H1 (cell line): ENCODE measurements at regions not wholly inside any gene's neighbourhood (a gene's known extent, or its start where the extent isn't known, plus 50 kb on each side); places are given as distances from the start of the nearest gene placed in this dataset.

Experiments
- CTCF ChIA-PET: fragments of 300-600 bp; sonication (Branson Sonifier 250); formaldehyde crosslinking; loops from one replicate; lab custom pipeline; 2021; ENCODE audit not compliant: partially characterized antibody; lab: Charles Lee
- POLR2A ChIA-PET: fragments of 300-600 bp; sonication (Branson Sonifier 250); formaldehyde crosslinking; loops from one replicate; lab custom pipeline; 2021; ENCODE audit warnings: inconsistent platforms; ENCODE audit not compliant: partially characterized antibody; lab: Charles Lee
- DNase-seq, 2 experiments: peaks; one replicate each; pipeline versions ENCODE4 v3.0.0 to v3.0.0-alpha.2; 2010 to 2022; ENCODE audit warnings: low spot score in 2 of 2, low read depth in 1 of 2, mixed read lengths in 1 of 2
- FAIRE-seq: peaks from 2 replicates; lab custom pipeline; 2011; peaks lifted over from hg19 to GRCh38; lab: Jason Lieb, UNC
- H2AFZ ChIP-seq: 2 replicates; pipeline ENCODE4 v1.8.1; 2012; ENCODE audit warnings: low read length, inconsistent platforms
- H2AK5ac ChIP-seq: 2 replicates; pipeline ENCODE4 v1.6.1; 2013; ENCODE audit warnings: low read depth, low read length
- H2BK120ac ChIP-seq: replicated peaks from 2 replicates; pipeline ENCODE3; 2013; ENCODE audit warnings: low read depth, low read length, inconsistent platforms
- H2BK12ac ChIP-seq: 2 replicates; pipeline ENCODE4 v1.6.1; 2013; ENCODE audit warnings: low read depth, low read length
- H2BK15ac ChIP-seq: 2 replicates; pipeline ENCODE4 v1.6.1; 2013; ENCODE audit warnings: low read length
- H2BK20ac ChIP-seq: 2 replicates; pipeline ENCODE4 v1.6.1; 2013; ENCODE audit warnings: low read length
- H2BK5ac ChIP-seq: 2 replicates; pipeline ENCODE4 v1.6.1; 2013; ENCODE audit warnings: low read depth, low read length
- H3K14ac ChIP-seq: 2 replicates; pipeline ENCODE4 v1.6.1; 2013; ENCODE audit warnings: inconsistent platforms; ENCODE audit not compliant: insufficient read length
- H3K18ac ChIP-seq: 2 replicates; pipeline ENCODE4 v1.6.1; 2013; ENCODE audit warnings: low read length; ENCODE audit errors: extremely low read depth
- H3K23ac ChIP-seq: 2 replicates; pipeline ENCODE4 v1.6.1; 2013; ENCODE audit warnings: inconsistent platforms; ENCODE audit not compliant: insufficient read length
- H3K23me2 ChIP-seq: 2 replicates; pipeline ENCODE4 v1.6.1; 2013; ENCODE audit warnings: low read depth, low read length
- H3K27ac ChIP-seq: 2 replicates; pipeline ENCODE4 v1.6.1; 2011; ENCODE audit warnings: low read depth, low read length, inconsistent platforms
- H3K27me3 ChIP-seq, 4 experiments: replicated peaks in 1 of 4; 1 replicate in 1 of 4; 2 replicates in 3 of 4; pipeline versions ENCODE4 v1.6.1 to v1.8.1; 2011 to 2013; ENCODE audit warnings: low read length in 3 of 4, mild to moderate bottlenecking in 3 of 4, inconsistent platforms in 2 of 4, mixed read lengths in 2 of 4, moderate library complexity in 1 of 4; ENCODE audit not compliant: control insufficient read depth in 3 of 4, insufficient read depth in 3 of 4; ENCODE audit errors: extremely low read depth in 1 of 4
- H3K36me3 ChIP-seq, 4 experiments: 2 replicates each; pipeline versions ENCODE4 v1.6.1 to v1.8.1; 2011 to 2013; ENCODE audit warnings: mild to moderate bottlenecking in 4 of 4, low read length in 3 of 4, moderate library complexity in 2 of 4, control low read depth in 1 of 4, inconsistent platforms in 1 of 4; ENCODE audit not compliant: insufficient read depth in 4 of 4, control insufficient read depth in 2 of 4
- H3K4ac ChIP-seq: replicated peaks from 2 replicates; pipeline ENCODE3; 2013; ENCODE audit warnings: low read length, low read depth, mixed read lengths, inconsistent platforms; ENCODE audit not compliant: insufficient read length
- H3K4me1 ChIP-seq, 4 experiments: replicated peaks in 1 of 4; 1 replicate in 1 of 4; 2 replicates in 3 of 4; pipeline versions ENCODE4 v1.6.1 to v1.8.1; 2011 to 2013; ENCODE audit warnings: low read length in 3 of 4, inconsistent platforms in 2 of 4, mixed read lengths in 1 of 4; ENCODE audit not compliant: insufficient read depth in 4 of 4, control insufficient read depth in 3 of 4
- H3K4me2 ChIP-seq, 2 experiments: 2 replicates each; pipeline versions ENCODE4 v1.6.1 to v1.8.1; 2011 to 2013; ENCODE audit warnings: low read depth in 2 of 2, low read length in 2 of 2, control low read depth in 1 of 2, inconsistent platforms in 1 of 2, mild to moderate bottlenecking in 1 of 2; ENCODE audit not compliant: insufficient read depth in 1 of 2
- H3K4me3 ChIP-seq, 4 experiments: fragments of 200-600, 300-600 bp in 1 of 4; sonication (generic), shearing (Covaris generic), sonication (Bioruptor Twin) in 1 of 4; 2 replicates each; pipeline versions ENCODE4 v1.5.1 to v1.8.1; 2011 to 2016; ENCODE audit warnings: low read length in 4 of 4, low read depth in 3 of 4, control low read depth in 2 of 4, inconsistent platforms in 2 of 4, mild to moderate bottlenecking in 2 of 4, mixed read lengths in 1 of 4, moderate library complexity in 1 of 4; ENCODE audit not compliant: insufficient read depth in 2 of 4; ENCODE audit errors: extremely low read depth in 1 of 4
- H3K56ac ChIP-seq: replicated peaks from 2 replicates; pipeline ENCODE3; 2013; ENCODE audit warnings: low read depth, mild to moderate bottlenecking, mixed read lengths, low read length, inconsistent platforms; ENCODE audit not compliant: insufficient read length
- H3K79me1 ChIP-seq: 2 replicates; pipeline ENCODE4 v1.6.1; 2013; ENCODE audit warnings: low read depth, low read length, control low read depth
- H3K79me2 ChIP-seq, 2 experiments: 2 replicates each; pipeline versions ENCODE4 v1.6.1 to v1.8.1; 2012 to 2013; ENCODE audit warnings: low read length in 2 of 2, mild to moderate bottlenecking in 2 of 2, inconsistent platforms in 1 of 2; ENCODE audit not compliant: insufficient read depth in 2 of 2, control insufficient read depth in 1 of 2
- H3K9ac ChIP-seq, 4 experiments: replicated peaks in 1 of 4; 1 replicate in 1 of 4; 2 replicates in 3 of 4; pipeline versions ENCODE4 v1.6.1 to v1.8.1; 2011 to 2013; ENCODE audit warnings: low read depth in 3 of 4, low read length in 3 of 4, control low read depth in 2 of 4, mild to moderate bottlenecking in 2 of 4, moderate library complexity in 2 of 4, inconsistent platforms in 1 of 4; ENCODE audit errors: extremely low read depth in 1 of 4
- H3K9me3 ChIP-seq, 2 experiments: 2 replicates each; pipeline versions ENCODE4 v1.6.1 to v1.8.1; 2012 to 2013; ENCODE audit warnings: mild to moderate bottlenecking in 2 of 2, moderate library complexity in 2 of 2, control low read depth in 1 of 2, inconsistent platforms in 1 of 2, low read depth in 1 of 2, low read length in 1 of 2, mixed read lengths in 1 of 2; ENCODE audit not compliant: insufficient read depth in 2 of 2
- H4K20me1 ChIP-seq, 2 experiments: replicated peaks in 1 of 2; 2 replicates each; pipeline versions ENCODE3 to v1.8.1; 2011 to 2013; ENCODE audit warnings: inconsistent platforms in 2 of 2, low read length in 2 of 2, mild to moderate bottlenecking in 1 of 2; ENCODE audit not compliant: insufficient read depth in 2 of 2, control insufficient read depth in 1 of 2
- H4K5ac ChIP-seq: 2 replicates; pipeline ENCODE4 v1.6.1; 2013; ENCODE audit warnings: low read length, low read depth, mixed read lengths, inconsistent platforms; ENCODE audit not compliant: insufficient read length
- H4K8ac ChIP-seq: 2 replicates; pipeline ENCODE4 v1.8.0; 2013; ENCODE audit warnings: mild to moderate bottlenecking, moderate library complexity, low read length, inconsistent platforms; ENCODE audit not compliant: insufficient read depth; ENCODE audit errors: extremely low read depth
- H4K91ac ChIP-seq: replicated peaks from 2 replicates; pipeline ENCODE3; 2013; ENCODE audit warnings: low read length, mixed read lengths, inconsistent platforms; ENCODE audit not compliant: insufficient read length
- CEBPB ChIP-seq: IDR thresholded peaks from 2 replicates; pipeline ENCODE4 v1.6.1; 2012; ENCODE audit warnings: low read depth, low read length
- FOSL1 ChIP-seq: IDR thresholded peaks from 2 replicates; pipeline ENCODE4 v1.6.1; 2011; ENCODE audit warnings: mild to moderate bottlenecking, low read depth, low read length, moderate library complexity; ENCODE audit not compliant: insufficient read depth
- GABPA ChIP-seq: IDR thresholded peaks from 2 replicates; pipeline ENCODE4 v1.6.1; 2011; ENCODE audit warnings: mild to moderate bottlenecking, low read length, moderate library complexity, borderline replicate concordance; ENCODE audit not compliant: insufficient read depth
- HDAC2 ChIP-seq, 2 experiments: fragments of 300-600 bp in 1 of 2; sonication (generic) in 1 of 2; IDR thresholded peaks; 2 replicates each; pipeline ENCODE4 v1.6.1; 2011 to 2012; ENCODE audit warnings: low read depth in 2 of 2, low read length in 2 of 2, mild to moderate bottlenecking in 2 of 2, moderate library complexity in 2 of 2, borderline replicate concordance in 1 of 2, inconsistent platforms in 1 of 2
- KDM4A ChIP-seq: IDR thresholded peaks from one replicate; pipeline ENCODE4 v1.7.1; 2012; ENCODE audit warnings: low read depth, mild to moderate bottlenecking, moderate library complexity, low read length, inconsistent platforms; ENCODE audit not compliant: severe bottlenecking
- KDM5A ChIP-seq: fragments of 200-600 bp; IDR thresholded peaks from 2 replicates; pipeline ENCODE4 v1.7.1; 2012; ENCODE audit warnings: mild to moderate bottlenecking, low read length, inconsistent platforms, mixed read lengths
- NANOG ChIP-seq: IDR thresholded peaks from 2 replicates; pipeline ENCODE4 v1.6.1; 2011; ENCODE audit warnings: low read length, low read depth, mild to moderate bottlenecking, inconsistent platforms; ENCODE audit not compliant: insufficient read depth, poor library complexity, severe bottlenecking
- PHF8 ChIP-seq: fragments of 200-600 bp; sonication (generic); conservative IDR thresholded peaks from 2 replicates; pipeline ENCODE4 v1.7.1; 2012; ENCODE audit warnings: low read depth, mild to moderate bottlenecking, inconsistent platforms, low read length, moderate library complexity
- RBBP5 ChIP-seq: IDR thresholded peaks from 2 replicates; pipeline ENCODE4 v1.7.1; 2012; ENCODE audit warnings: low read depth, mild to moderate bottlenecking, inconsistent platforms, low read length, moderate library complexity, borderline replicate concordance
- TAF1 ChIP-seq: IDR thresholded peaks from 2 replicates; pipeline ENCODE4 v1.6.1; 2011; ENCODE audit warnings: mild to moderate bottlenecking, low read depth, low read length
- TAF7 ChIP-seq: optimal IDR thresholded peaks from 2 replicates; pipeline ENCODE3; 2011; ENCODE audit warnings: low read depth, mild to moderate bottlenecking, inconsistent platforms, low read length, moderate library complexity, borderline replicate concordance
- TEAD4 ChIP-seq: IDR thresholded peaks from 2 replicates; pipeline ENCODE4 v1.6.1; 2012; ENCODE audit warnings: low read depth, low read length, inconsistent platforms, mixed read lengths
- USF2 ChIP-seq: IDR thresholded peaks from 2 replicates; pipeline ENCODE4 v1.6.1; 2011; ENCODE audit warnings: low read length, improper control_type of control experiment
- ZNF274 ChIP-seq: IDR thresholded peaks from 2 replicates; pipeline ENCODE4 v1.7.0; 2012; ENCODE audit warnings: low read length, borderline replicate concordance; ENCODE audit errors: extremely low read depth
- WGBS, 2 experiments: shearing (Covaris generic) in 1 of 2; methylation state at CpG; one replicate each; pipeline versions ENCODE4 v1.1.6 to v1.1.7; 2013 to 2015; ENCODE audit warnings: low lambda C conversion rate in 2 of 2, mixed read lengths in 2 of 2, inconsistent platforms in 1 of 2, low coverage in 1 of 2, missing lambda C conversion rate in 1 of 2; ENCODE audit not compliant: insufficient replicate concordance in 2 of 2, insufficient coverage in 1 of 2, insufficient read length in 1 of 2; ENCODE audit errors: extremely low coverage in 1 of 2, missing lambda C conversion rate in 1 of 2; 5-methylcytosine and 5-hydroxymethylcytosine counted together

GRCh38 chr5:88034520-88034919, 234.1 kb downstream of the TMEM161B start:
- Histone ChIP-seq H3K36me3 (no peaks in the 10 kb centered on the region), H3K79me2 (no peaks in the 10 kb centered on the region), H4K5ac (no peak overlapping the region), H3K56ac (no peak overlapping the region), H3K23ac (no peak overlapping the region), H3K23me2 (no peaks in the 10 kb centered on the region), H3K18ac (no peak overlapping the region), H3K79me1 (no peaks in the 10 kb centered on the region), H4K8ac (no peak overlapping the region), H3K9me3 (no peaks in the 10 kb centered on the region), H3K4me3 (no peak overlapping the region), H3K9ac (no peak overlapping the region), H3K14ac (no peak overlapping the region), H2BK12ac (no peak overlapping the region), H2BK15ac (no peak overlapping the region), H3K4me1 (peaks cover 0 to 2% (median 0%) of the 10 kb centered on the region in 4 experiments; a peak in 1 of 7 replicates), H2AK5ac (no peak overlapping the region), H3K27ac (no peak overlapping the region), H4K20me1 (no peaks in the 10 kb centered on the region), H4K91ac (no peak overlapping the region), H3K27me3 (no peaks in the 10 kb centered on the region), H2BK5ac (no peak overlapping the region), H2BK120ac (no peak overlapping the region), H3K4me2 (no peak overlapping the region), H2AFZ (no peak overlapping the region), H2BK20ac (no peak overlapping the region), H3K4ac (no peak overlapping the region)
- DNase-seq (no peak), FAIRE-seq (no peak)
- ChIA-PET POLR2A (no interaction called here), CTCF (no interaction called here)
- 74% methylated on average over 1 of the region's 1 CpG; no CpG with 5 or more reads in 1 of the 2 experiments for WGBS, 2 experiments
- TF ChIP-seq TAF1 (no peak), TEAD4 (no peak), USF2 (no peak), TAF7 (no peak), FOSL1 (no peak), NANOG (no peak), KDM5A (no peak), PHF8 (no peak), KDM4A (no peak), HDAC2 (IDR thresholded peaks at IDR 0.05; ENCODE audit: borderline replicate concordance in 1 of 2, low read depth in 2 of 2, low read length in 2 of 2) (no peak), CEBPB (no peak), RBBP5 (no peak), GABPA (no peak), ZNF274 (no peak)
